Muscle of leg (tissue), 3 donors: ENCODE measurements at regions not wholly inside any gene's neighbourhood (a gene's known extent, or its start where the extent isn't known, plus 50 kb on each side); places are given as distances from the start of the nearest gene placed in this dataset.

Experiments used
- DNase-seq: peaks from one replicate; pipeline ENCODE4 v3.0.0; 2013
- H3K27ac ChIP-seq: one replicate; pipeline ENCODE4 v1.5.1; 2013; ENCODE audit warnings: mild to moderate bottlenecking, low read length, control low read depth
- H3K27me3 ChIP-seq: one replicate; pipeline ENCODE4 v1.6.1; 2013; ENCODE audit warnings: low read length; ENCODE audit not compliant: control insufficient read depth, insufficient read depth
- H3K36me3 ChIP-seq: one replicate; pipeline ENCODE4 v1.6.1; 2013; ENCODE audit warnings: low read length; ENCODE audit not compliant: control insufficient read depth, insufficient read depth
- H3K4me1 ChIP-seq: one replicate; pipeline ENCODE4 v1.6.1; 2013; ENCODE audit warnings: low read length; ENCODE audit not compliant: control insufficient read depth, insufficient read depth
- H3K4me3 ChIP-seq: one replicate; pipeline ENCODE4 v1.5.1; 2013; ENCODE audit warnings: low read length, control low read depth
- H3K9me3 ChIP-seq: replicated peaks from 2 replicates; pipeline ENCODE4 v1.6.1; 2013; ENCODE audit warnings: low read depth, low read length; ENCODE audit not compliant: control insufficient read depth
- WGBS: methylation state at CpG from one replicate; pipeline ENCODE4 v1.1.5; 2013; ENCODE audit warnings: missing lambda C conversion rate; ENCODE audit not compliant: insufficient coverage; 5-methylcytosine and 5-hydroxymethylcytosine counted together

DNA sequence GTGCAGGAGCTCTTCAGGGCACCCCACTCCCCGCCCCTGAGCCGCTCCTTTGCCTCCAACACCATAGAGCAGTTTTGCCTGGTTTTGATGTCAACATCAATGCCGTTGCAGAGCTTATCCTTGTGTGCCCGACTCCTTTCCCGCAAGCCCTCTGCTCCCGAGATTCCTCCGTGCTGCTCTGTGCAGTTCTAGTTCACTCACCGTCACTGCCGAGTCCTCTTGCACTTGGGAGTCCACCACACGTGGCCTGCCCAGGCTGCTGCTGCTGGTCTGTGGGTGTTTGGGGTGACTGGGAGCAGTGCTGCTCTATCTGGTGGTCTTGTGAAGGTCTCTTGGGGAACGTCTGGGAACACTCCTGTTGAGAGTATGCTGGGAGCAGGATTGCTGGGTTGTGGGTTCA is 63.8 kb upstream of the ANO1 start:
- H3K4me3 ChIP-seq: no peak overlapping the region
- no peak overlapping the region for H3K27ac ChIP-seq
- no peak for DNase-seq
- 81% methylated on average over 10 of the region's 11 CpGs for WGBS
- H3K9me3 ChIP-seq: no peaks in the 10 kb centered on the region
- peaks cover 10% of the 10 kb centered on the region for H3K4me1 ChIP-seq
- H3K27me3 ChIP-seq: no peaks in the 10 kb centered on the region
- no peaks in the 10 kb centered on the region for H3K36me3 ChIP-seq

DNA sequence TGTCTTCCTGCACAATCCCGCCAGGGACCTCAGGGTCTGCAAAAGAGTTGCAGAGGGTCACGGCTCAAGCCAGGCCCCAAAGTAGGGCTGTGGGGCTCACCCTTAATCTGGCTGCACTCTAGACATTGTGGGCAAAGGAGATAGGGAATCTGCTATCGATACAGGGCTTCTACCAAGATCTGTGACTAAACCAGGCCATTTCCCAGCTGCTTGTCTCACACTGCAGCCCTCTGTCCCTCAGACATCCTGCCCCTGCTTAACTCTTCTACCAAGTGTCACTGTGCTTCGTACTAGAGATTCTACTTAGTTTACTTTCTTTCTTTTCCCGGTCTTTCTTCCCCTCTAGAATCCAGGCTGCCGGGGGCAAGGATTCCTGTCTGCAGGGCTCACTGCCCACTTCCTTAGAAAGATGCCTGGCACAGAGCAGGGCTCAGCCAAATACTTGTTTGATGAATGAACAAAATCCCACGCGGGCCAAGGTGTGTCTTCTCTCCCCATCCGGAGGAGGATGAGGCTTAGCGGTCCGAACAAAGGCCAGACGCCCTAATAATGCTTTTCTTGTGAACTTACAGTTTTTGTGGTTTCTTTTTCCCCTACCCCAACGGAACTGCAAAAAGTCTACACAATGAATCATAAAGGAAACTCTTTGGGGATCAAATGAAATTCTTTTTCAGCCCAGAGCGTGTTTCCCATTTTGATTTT is 61.3 kb upstream of the ANO1 start:
- H3K27ac ChIP-seq: no peak overlapping the region
- H3K27me3 ChIP-seq: no peaks in the 10 kb centered on the region
- 35% methylated on average over 9 of the region's 14 CpGs for WGBS
- no peaks in the 10 kb centered on the region for H3K36me3 ChIP-seq
- peak; percentile 11 for DNase-seq
- H3K4me3 ChIP-seq: no peak overlapping the region
- H3K4me1 ChIP-seq: peaks cover 29% of the 10 kb centered on the region
- H3K9me3 ChIP-seq: no peaks in the 10 kb centered on the region

- DNase-seq: peak; percentile 13
- H3K27ac ChIP-seq: no peak overlapping the region
- 87% methylated on average over 3 of the region's 6 CpGs for WGBS
- peaks cover 29% of the 10 kb centered on the region for H3K4me1 ChIP-seq
- no peaks in the 10 kb centered on the region for H3K9me3 ChIP-seq
- H3K36me3 ChIP-seq: no peaks in the 10 kb centered on the region
- H3K27me3 ChIP-seq: no peaks in the 10 kb centered on the region
- H3K4me3 ChIP-seq: no peak overlapping the region
Observed at GRCh38 chr11:70018816-70019215, 59.3 kb upstream of the ANO1 start.

GRCh38 chr11:70019576-70020011 is 58.5 kb upstream of the ANO1 start:
- Histone ChIP-seq H3K27me3 (no peaks in the 10 kb centered on the region), H3K4me3 (no peak overlapping the region), H3K27ac (peak overlapping the region; percentile 85), H3K36me3 (no peaks in the 10 kb centered on the region), H3K4me1 (peaks cover 29% of the 10 kb centered on the region), H3K9me3 (no peaks in the 10 kb centered on the region)
- 24% methylated on average over 5 of the region's 8 CpGs for WGBS
- peak; percentile 91 for DNase-seq

DNA sequence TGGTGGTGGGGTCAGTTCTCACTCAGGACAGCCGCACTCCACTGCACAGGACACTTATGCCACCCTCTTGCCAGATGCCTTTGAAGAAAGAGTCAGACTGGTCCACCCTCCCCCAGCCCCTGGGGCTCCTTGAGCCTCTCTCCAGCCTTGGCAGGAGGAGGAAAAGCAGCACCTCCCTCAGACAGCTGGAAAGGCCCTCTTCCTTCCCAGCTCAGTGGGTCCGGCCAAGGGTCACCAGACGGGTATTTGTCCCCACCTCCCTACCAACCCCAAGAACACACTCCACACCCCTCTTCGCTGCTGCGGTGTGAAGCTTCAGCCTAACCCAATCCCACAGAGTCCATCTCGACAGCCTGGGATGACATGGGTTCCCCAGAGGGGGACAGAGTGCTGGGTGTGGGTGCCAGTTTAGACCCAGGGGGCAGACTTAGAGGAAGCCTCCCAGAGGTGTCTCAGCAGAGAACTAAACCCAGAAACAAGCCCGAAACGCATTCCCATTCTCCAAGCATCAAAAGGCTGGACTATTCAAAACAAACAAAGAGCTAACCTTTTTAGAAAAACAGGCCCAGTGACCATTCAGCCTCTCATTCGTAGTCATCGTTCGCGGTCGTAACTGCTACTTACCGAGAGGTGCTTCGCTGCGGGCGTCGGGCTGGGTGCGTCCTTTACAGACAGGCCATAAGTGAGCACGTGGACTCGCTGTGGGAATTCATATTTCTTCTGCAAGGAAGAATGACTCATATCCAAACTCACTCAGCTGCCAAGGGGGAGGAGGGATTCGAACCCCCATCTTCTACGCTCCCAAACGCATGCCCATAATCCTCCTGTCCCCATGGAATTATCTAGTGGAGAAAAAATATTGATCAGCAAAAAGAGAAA is 57.5 kb upstream of the ANO1 start:
- Histone ChIP-seq H3K27me3 (no peaks in the 10 kb centered on the region), H3K4me1 (peaks cover 29% of the 10 kb centered on the region), H3K9me3 (peaks cover 3% of the 10 kb centered on the region), H3K4me3 (no peak overlapping the region), H3K36me3 (no peaks in the 10 kb centered on the region), H3K27ac (peak overlapping the region; percentile 85)
- DNase-seq: peak; percentile 85
- WGBS: 46% methylated on average over 7 of the region's 24 CpGs

DNA sequence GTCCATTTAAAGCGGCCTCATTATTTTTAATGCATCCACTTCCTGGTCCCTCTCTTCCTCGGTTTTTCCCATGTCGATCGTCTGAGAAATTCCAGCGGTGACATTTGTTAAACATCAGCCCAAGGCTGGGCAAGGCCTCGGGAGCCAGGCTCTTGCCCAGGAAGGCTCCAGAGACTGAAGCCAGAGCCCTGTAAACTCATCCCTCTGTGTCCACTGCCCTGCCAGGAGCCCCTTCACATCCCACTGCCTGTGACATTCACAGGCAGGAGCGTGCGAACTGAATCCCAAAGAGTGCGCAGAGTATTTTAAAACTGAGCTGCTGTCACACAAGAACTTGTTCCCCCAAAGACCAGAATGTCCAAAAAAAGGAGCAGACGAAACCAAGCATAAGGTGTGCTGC is 56.5 kb upstream of the ANO1 start:
- no peak for DNase-seq
- H3K27ac ChIP-seq: peak overlapping the region; percentile 38
- H3K9me3 ChIP-seq: peaks cover 3% of the 10 kb centered on the region
- H3K4me3 ChIP-seq: no peak overlapping the region
- no peaks in the 10 kb centered on the region for H3K27me3 ChIP-seq
- 73% methylated on average over 10 of the region's 10 CpGs for whole genome bisulfite sequencing
- no peaks in the 10 kb centered on the region for H3K36me3 ChIP-seq
- H3K4me1 ChIP-seq: peaks cover 29% of the 10 kb centered on the region

GRCh38 chr11:70024036-70024772 is 53.9 kb upstream of the ANO1 start:
- no peaks in the 10 kb centered on the region for H3K36me3 ChIP-seq
- DNase-seq: no peak
- H3K4me3 ChIP-seq: no peak overlapping the region
- H3K4me1 ChIP-seq: peaks cover 22% of the 10 kb centered on the region
- no peaks in the 10 kb centered on the region for H3K27me3 ChIP-seq
- no peak overlapping the region for H3K27ac ChIP-seq
- WGBS: 87% methylated on average over 12 of the region's 13 CpGs
- peaks cover 3% of the 10 kb centered on the region for H3K9me3 ChIP-seq

GRCh38 chr11:70024773-70025045 is 53.4 kb upstream of the ANO1 start:
- WGBS: 100% methylated on average over 2 of the region's 3 CpGs
- peaks cover 22% of the 10 kb centered on the region for H3K4me1 ChIP-seq
- H3K27me3 ChIP-seq: no peaks in the 10 kb centered on the region
- no peaks in the 10 kb centered on the region for H3K36me3 ChIP-seq
- DNase-seq: no peak
- no peak overlapping the region for H3K4me3 ChIP-seq
- no peak overlapping the region for H3K27ac ChIP-seq
- H3K9me3 ChIP-seq: peaks cover 3% of the 10 kb centered on the region

- H3K27me3 ChIP-seq: no peaks in the 10 kb centered on the region
- peaks cover 22% of the 10 kb centered on the region for H3K4me1 ChIP-seq
- H3K36me3 ChIP-seq: no peaks in the 10 kb centered on the region
- no peak overlapping the region for H3K27ac ChIP-seq
- DNase-seq: no peak
- no peak overlapping the region for H3K4me3 ChIP-seq
- H3K9me3 ChIP-seq: peaks cover 3% of the 10 kb centered on the region
- 96% methylated on average over 3 of the region's 3 CpGs for WGBS
Observed at GRCh38 chr11:70025308-70025707, 52.8 kb upstream of the ANO1 start.

DNA sequence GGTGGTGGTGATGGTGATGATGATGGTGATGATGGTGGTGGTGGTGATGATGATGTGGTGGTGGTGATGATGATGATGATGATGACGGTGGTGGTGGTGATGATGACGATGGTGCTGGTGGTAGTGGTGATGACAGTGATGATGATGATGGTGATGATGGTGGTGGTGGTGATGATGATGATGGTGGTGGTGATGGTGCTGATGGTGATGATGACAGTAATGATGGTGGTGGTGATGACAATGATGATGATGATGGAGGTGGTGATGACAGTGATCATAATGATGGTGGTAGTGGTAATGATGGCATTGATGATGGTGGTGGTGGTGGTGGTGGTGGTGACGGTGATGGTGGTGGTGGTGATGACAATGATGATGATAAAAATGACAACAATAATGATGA is 52.1 kb upstream of the ANO1 start:
- Histone ChIP-seq H3K4me3 (no peak overlapping the region), H3K36me3 (no peaks in the 10 kb centered on the region), H3K27ac (no peak overlapping the region), H3K27me3 (no peaks in the 10 kb centered on the region), H3K9me3 (peaks cover 3% of the 10 kb centered on the region), H3K4me1 (peaks cover 16% of the 10 kb centered on the region)
- WGBS: 100% methylated on average over 3 of the region's 3 CpGs
- DNase-seq: no peak
